NCI-H2029 (cell line): ENCODE measurements at regions not wholly inside any gene's neighbourhood (a gene's known extent, or its start where the extent isn't known, plus 50 kb on each side); places are given as distances from the start of the nearest gene placed in this dataset.

ENCODE experiments used
- DNase-seq: peaks from one replicate; lab custom pipeline; 2025; lab: John Stamatoyannopoulos, UW

GRCh38 chr12:126384026-126384564, 1318.9 kb downstream of the AACS start:
- DNase-seq, result peak; percentile 30

GRCh38 chr12:126385785-126386184, 1320.5 kb downstream of the AACS start:
- no peak for DNase-seq

- DNase-seq, result peak; percentile 56
These were observed 1324.1 kb downstream of the AACS start for GRCh38 chr12:126389220-126389841.

DNA sequence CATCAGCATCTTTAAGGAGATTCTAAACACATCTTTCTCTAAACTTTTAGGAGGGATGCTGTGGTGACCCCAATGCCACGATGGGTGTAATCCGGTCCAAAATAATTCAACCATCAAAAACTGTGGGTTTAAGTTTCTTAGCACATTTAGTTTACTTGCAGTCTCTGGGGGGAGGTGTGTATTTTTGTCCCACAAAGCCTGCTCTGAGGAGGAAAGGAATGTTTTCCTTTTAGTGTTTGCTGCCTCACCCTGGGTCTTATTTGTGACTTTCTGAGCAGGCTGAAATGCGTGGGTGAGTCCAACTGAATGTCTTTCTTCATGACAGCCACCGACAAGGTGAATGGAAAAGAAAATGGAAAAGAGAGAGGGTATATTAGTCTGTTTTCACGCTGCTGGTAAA, 1324.7 kb downstream of the AACS start:
- no peak for DNase-seq

GRCh38 chr12:126390969-126391566, 1325.8 kb downstream of the AACS start:
- DNase-seq, result no peak

DNA sequence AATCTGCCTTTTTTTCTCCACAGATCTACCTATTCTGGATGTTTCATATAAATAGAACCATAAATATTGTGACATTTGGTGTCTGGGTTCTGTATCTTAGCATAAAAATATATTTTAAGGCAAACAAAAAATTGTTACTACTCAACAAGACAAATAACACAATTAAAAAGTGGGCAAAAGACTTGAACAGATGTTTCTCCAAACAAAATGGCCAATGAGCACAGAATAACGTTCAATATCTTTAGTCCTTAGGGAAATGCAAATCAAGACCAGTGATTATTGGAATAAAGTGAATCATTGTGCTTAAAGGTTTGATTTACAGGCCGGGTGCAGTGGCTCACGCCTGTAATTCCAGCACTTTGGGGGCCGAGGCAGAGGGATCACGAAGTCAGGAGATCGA, 1331.3 kb downstream of the AACS start:
- DNase-seq, result no peak

DNA sequence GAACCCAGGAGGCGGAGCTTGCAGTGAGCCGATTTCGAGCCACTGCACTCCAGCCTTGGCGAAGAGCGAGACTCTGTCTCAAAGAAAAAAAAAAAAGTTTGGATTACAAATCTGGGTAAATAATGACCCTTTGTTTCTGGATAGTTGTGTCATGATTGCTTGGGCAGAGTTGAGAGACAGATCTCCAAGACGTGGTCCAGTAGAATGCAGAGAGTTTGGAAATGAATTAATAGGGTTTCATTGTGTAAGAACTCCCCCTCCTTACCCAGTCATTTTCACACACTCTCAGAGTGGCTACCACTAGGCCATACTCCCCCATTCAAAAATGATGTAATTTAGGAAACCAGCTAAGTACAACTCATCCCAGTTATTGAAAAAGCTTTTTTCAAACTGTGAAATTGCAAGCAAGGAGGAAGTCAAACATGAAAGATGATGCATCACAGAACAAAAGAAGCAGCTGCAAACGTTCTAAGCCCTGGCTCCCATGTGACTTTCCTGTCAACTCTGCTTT, 1331.9 kb downstream of the AACS start:
- no peak for DNase-seq

DNA sequence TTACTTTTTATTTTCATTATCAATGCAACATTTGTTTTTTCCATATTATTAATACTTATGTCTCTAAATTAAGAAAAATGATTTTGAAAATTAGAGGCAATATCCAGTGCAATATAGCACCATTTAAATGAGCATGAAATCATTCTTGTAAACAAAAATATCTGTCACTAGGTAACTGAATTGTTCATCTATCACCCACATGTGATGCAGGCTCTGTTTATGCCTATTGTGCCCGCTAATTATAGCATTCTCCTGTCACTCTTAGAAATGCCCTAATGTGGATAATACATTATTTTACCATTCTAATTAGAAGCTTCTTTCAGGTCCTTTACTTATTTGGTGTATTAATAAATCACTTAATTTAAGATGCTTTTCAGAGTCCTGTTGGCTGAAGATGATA, 1332.4 kb downstream of the AACS start:
- DNase-seq, result no peak

GRCh38 chr12:126400831-126401230, 1335.6 kb downstream of the AACS start:
- no peak for DNase-seq

DNA sequence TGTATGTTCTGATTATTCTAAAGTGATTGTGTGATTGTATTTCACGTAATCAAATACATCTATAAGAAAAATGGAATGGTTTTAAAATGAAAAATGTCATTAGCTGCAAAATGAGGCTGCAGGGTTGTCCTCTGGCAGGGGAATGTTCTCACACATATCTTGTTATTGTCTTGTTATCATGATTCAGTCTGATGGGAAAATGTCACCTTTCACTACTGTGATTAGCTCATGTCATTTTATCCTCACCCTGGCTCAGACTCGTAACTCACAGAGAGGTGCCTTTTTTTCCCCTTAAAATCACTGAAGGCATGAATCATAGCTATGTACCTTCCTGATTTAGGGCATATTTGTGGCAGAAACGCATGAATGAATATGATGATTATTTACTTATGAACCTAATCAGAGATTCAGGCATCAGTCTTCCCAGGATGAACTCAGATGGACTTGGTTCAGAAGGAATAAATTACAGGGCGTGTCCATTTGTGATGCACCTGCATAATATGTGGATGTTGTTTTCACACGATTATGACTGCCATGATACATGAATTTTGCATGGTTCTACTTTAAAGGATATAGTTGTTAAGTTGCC, 1339.2 kb downstream of the AACS start:
- DNase-seq, result no peak

GRCh38 chr12:126418400-126418799, 1353.2 kb downstream of the AACS start:
- no peak for DNase-seq

DNA sequence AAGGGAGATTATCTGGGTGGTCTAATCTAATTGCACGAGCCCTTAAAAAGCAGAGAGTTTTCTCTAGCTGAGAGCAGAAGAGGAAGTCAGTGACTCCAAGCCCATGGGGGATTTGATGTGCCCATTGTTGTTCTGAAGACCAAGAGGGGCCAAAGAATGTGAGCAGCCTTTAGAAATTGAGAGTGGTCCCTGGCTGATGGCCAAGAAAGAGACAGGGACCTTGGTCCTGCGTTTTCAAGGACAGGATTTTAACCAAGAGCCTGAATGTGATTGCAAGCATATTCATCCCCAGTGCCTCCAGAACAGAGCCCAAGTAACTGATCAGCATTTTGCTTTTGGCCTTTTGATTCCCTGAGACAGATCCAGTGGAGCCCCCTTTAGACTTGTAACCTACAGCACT, 1353.9 kb downstream of the AACS start:
- DNase-seq, result no peak

DNA sequence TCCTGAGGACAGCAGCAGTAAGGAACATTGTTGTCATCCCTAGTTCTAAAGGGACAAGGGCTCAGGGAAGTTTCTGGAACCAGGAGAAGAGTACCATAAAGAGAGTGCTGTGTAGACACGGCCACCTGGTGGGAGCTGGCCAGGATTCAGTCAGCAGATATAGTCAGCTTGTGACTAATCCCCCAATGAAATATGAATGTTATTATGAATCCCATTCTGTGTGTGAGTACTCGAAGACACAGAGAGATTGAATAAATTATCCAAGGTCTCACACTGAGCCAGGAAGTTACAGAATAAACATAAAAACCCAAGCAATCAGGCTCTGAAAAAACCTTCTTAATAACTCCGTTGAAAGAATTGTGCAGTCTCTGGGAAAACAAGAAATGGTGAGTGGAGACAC, 1359.5 kb downstream of the AACS start:
- no peak for DNase-seq

- no peak for DNase-seq
These were observed 1360.0 kb downstream of the AACS start for GRCh38 chr12:126425264-126425663.

- no peak for DNase-seq
These were observed 1363.5 kb downstream of the AACS start for GRCh38 chr12:126428769-126429168.

GRCh38 chr12:126430921-126431320, 1365.7 kb downstream of the AACS start:
- no peak for DNase-seq

DNA sequence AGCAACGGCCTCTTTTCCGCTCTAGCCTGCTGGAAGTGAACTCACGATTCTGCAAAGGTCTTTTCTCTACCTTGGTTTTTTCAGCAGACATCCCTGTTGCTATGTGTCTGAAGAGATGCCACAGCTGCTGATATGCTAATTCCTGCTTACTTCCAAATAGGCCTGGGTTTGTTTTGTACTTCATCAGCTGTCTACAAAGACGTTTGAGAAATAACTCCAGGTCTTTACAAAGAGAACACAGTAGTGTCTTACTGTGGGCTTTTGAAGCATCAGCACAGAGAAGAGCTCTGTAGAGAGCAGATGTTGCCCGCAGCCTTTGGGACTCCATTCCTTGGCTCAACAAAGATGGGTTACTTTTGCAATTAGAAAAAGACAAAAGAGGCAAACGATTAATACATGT, 1366.5 kb downstream of the AACS start:
- DNase-seq, result no peak

DNA sequence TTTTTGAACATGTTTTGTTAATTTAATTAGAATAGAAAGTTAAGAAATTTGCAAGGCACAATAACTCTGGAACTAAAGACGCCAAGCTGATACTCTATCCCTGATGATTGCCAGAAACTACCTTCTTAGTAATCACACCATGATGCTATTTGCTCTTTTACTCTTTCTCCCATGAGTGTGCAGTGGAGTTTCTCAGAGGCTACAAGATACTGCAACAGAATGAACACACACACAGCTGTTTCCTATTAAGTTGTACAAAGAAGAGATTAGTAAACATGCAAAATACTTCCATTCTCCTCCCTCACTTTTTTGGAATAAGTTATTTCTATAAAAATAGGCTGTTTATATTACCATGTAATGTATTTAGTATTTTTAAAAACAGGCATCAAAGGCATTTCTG, 1367.5 kb downstream of the AACS start:
- no peak for DNase-seq

- no peak for DNase-seq
These were observed 1369.3 kb downstream of the AACS start for GRCh38 chr12:126434412-126434985.

GRCh38 chr12:126436041-126436440, 1370.8 kb downstream of the AACS start:
- DNase-seq, result no peak

DNA sequence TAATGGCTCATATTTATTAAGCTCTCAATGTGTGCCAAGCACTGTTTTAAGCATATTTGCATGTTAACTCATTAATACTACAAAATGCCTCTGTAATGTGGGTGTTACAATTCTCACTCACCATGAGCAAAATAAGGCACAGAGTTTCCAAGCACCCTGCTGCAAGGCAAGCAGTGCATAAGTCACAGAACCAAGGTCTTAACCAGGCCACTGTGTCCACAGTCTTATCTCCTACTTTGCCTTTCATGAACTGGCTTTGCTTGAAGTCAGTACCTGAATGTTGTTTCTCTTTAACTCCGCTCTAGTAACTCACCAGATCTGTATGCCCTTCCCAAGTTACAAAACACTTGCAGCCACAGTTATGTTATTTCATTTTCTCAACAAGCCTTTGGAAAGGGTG, 1372.7 kb downstream of the AACS start:
- DNase-seq, result no peak

- DNase-seq, result no peak
These were observed 1378.7 kb downstream of the AACS start for GRCh38 chr12:126443977-126444376.

DNA sequence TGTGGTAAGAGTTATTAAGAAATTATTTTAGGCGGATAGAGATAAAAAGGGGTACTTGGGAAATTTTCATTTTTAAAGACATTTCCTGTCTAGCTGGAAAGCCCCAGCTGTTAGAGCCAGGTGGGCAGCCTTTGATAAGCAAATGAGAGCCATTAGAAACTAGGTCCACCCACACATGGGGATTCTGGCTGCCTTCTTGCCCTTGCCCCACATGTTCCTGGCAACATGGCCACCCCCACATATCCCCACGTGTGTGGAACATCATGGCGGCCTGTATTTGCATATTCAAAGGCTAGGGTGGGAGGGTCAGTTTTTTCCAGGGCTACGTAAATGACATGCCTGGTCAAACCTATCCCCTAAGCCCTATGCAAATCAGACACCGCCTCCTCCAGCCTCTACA, 1382.1 kb downstream of the AACS start:
- DNase-seq, result no peak
